Suprapubic skin (tissue), 3 donors: ENCODE measurements at regions not wholly inside any gene's neighbourhood (a gene's known extent, or its start where the extent isn't known, plus 50 kb on each side); places are given as distances from the start of the nearest gene placed in this dataset.

Experiments
- CTCF ChIP-seq, 2 donors: fragments of 200-600 bp in 1 of 2; fragments of 450-650 bp in 1 of 2; sonication (generic) in 1 of 2; IDR thresholded peaks; one replicate each; pipeline ENCODE4 v1.5.1; 2016 to 2019; ENCODE audit warnings: antibody characterized with exemption in 2 of 2, mild to moderate bottlenecking in 1 of 2, moderate library complexity in 1 of 2
- EP300 ChIP-seq: sonication (generic); formaldehyde crosslinking; IDR thresholded peaks from one replicate; pipeline ENCODE4 v1.6.1; 2017; ENCODE audit warnings: antibody characterized with exemption
- POLR2A ChIP-seq, 2 donors: fragments of 450-650 bp; IDR thresholded peaks; one replicate each; pipeline ENCODE4 v1.6.1; 2017; ENCODE audit warnings: antibody characterized with exemption in 2 of 2, mild to moderate bottlenecking in 2 of 2, moderate library complexity in 2 of 2

GRCh38 chr12:3362737-3363136 lies 128.3 kb upstream of the PRMT8 start:
- no peak for TF ChIP-seq POLR2A (IDR thresholded peaks at IDR 0.05)
- no peak for TF ChIP-seq CTCF (IDR thresholded peaks at IDR 0.05)
- TF ChIP-seq EP300 = no peak
